ENCODE measurements at regions not wholly inside any gene's neighbourhood (a gene's known extent, or its start where the extent isn't known, plus 50 kb on each side); places are given as distances from the start of the nearest gene placed in this dataset.

GRCh38 chr15:95304947-95305400 is 1025.5 kb upstream of the NR2F2 start:
- TF ChIP-seq POLR2AphosphoS5 (IDR thresholded peaks at IDR 0.05; ENCODE audit: low read depth, low read length) (no peak), FOXM1 (IDR thresholded peaks at IDR 0.05; ENCODE audit: low read depth) (no peak)
